RWPE2 (cell line): ENCODE measurements at regions not wholly inside any gene's neighbourhood (a gene's known extent, or its start where the extent isn't known, plus 50 kb on each side); places are given as distances from the start of the nearest gene placed in this dataset.

Experiments
- ATAC-seq: fragments of 200-7000 bp; cut with Tn5 transposase; 3 replicates; pipeline ENCODE4 v1.9.1; 2021; ENCODE audit warnings: low read depth
- DNase-seq: peaks from one replicate; pipeline ENCODE4 v3.0.0-alpha.2; 2020; ENCODE audit warnings: low spot score
- H3K27ac ChIP-seq: fragments of 450-650 bp; 2 replicates; pipeline ENCODE4 v1.5.1; 2017; ENCODE audit warnings: mild to moderate bottlenecking; ENCODE audit not compliant: poor library complexity, severe bottlenecking
- H3K27me3 ChIP-seq: fragments of 250-450 bp; sonication (Bioruptor Pico); 2 replicates; pipeline ENCODE4 v1.5.1; 2021; ENCODE audit warnings: mild to moderate bottlenecking, moderate library complexity; ENCODE audit not compliant: insufficient read depth, poor library complexity, severe bottlenecking
- H3K36me3 ChIP-seq: fragments of 250-450 bp; sonication (Bioruptor Pico); 2 replicates; pipeline ENCODE4 v1.5.1; 2020; ENCODE audit warnings: low read depth, mild to moderate bottlenecking, moderate library complexity
- H3K4me1 ChIP-seq: fragments of 250-450 bp; sonication (Bioruptor Pico); 2 replicates; pipeline ENCODE4 v1.5.1; 2021; ENCODE audit warnings: mild to moderate bottlenecking, moderate library complexity; ENCODE audit not compliant: insufficient read depth, poor library complexity, severe bottlenecking
- H3K4me3 ChIP-seq: fragments of 250-450 bp; sonication (Bioruptor Pico); 2 replicates; pipeline ENCODE4 v1.5.1; 2021; ENCODE audit warnings: mild to moderate bottlenecking, moderate library complexity; ENCODE audit not compliant: severe bottlenecking
- H3K9me3 ChIP-seq: fragments of 250-450 bp; sonication (Bioruptor Pico); 2 replicates; pipeline ENCODE4 v1.5.1; 2021; ENCODE audit warnings: mild to moderate bottlenecking, moderate library complexity; ENCODE audit not compliant: severe bottlenecking
- TF ChIP-seq, protein P1 (sequence below): fragments of 450-650 bp; IDR thresholded peaks from one replicate; pipeline ENCODE4 v1.5.1; 2017; ENCODE audit warnings: mild to moderate bottlenecking, moderate library complexity; ENCODE audit not compliant: poor library complexity, severe bottlenecking

DNA sequence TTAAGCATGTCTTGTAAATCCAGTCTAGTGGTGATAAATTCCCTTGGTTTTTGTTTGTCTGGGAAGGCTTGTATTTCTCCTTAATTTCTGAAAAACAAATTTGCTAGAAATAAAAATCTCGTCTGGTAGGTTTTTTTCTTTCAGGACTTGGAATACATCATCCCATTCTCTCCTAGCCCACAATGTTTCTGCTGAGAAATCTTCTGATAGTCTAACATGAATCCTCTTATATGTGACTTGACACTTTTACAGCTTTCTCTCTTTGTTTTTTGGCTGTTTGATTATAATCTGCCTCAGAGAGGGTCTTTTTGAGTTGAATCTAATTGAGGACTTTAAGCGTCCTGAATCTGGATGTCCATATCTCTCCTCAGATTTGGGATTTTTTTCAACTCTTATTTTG is 104.9 kb downstream of the FEM1C start:
- no peak overlapping the region for H3K4me3 ChIP-seq
- H3K36me3 ChIP-seq = no peaks in the 10 kb centered on the region
- no peak for DNase-seq
- TF ChIP-seq, protein P1, sequence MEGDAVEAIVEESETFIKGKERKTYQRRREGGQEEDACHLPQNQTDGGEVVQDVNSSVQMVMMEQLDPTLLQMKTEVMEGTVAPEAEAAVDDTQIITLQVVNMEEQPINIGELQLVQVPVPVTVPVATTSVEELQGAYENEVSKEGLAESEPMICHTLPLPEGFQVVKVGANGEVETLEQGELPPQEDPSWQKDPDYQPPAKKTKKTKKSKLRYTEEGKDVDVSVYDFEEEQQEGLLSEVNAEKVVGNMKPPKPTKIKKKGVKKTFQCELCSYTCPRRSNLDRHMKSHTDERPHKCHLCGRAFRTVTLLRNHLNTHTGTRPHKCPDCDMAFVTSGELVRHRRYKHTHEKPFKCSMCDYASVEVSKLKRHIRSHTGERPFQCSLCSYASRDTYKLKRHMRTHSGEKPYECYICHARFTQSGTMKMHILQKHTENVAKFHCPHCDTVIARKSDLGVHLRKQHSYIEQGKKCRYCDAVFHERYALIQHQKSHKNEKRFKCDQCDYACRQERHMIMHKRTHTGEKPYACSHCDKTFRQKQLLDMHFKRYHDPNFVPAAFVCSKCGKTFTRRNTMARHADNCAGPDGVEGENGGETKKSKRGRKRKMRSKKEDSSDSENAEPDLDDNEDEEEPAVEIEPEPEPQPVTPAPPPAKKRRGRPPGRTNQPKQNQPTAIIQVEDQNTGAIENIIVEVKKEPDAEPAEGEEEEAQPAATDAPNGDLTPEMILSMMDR = no peak
- H3K27me3 ChIP-seq = no peaks in the 10 kb centered on the region
- H3K4me1 ChIP-seq = peaks cover 14% of the 10 kb centered on the region
- no peak overlapping the region for H3K27ac ChIP-seq
- no peak for ATAC-seq
- H3K9me3 ChIP-seq = peaks cover 8% of the 10 kb centered on the region

GRCh38 chr5:115439042-115439441 is 105.5 kb downstream of the FEM1C start:
- Histone ChIP-seq H3K4me3 (no peak overlapping the region), H3K4me1 (peaks cover 14% of the 10 kb centered on the region), H3K9me3 (peaks cover 8% of the 10 kb centered on the region), H3K27ac (no peak overlapping the region), H3K36me3 (no peaks in the 10 kb centered on the region), H3K27me3 (no peaks in the 10 kb centered on the region)
- no peak for DNase-seq
- TF ChIP-seq, protein P1 = no peak
- no peak for ATAC-seq

GRCh38 chr5:115435778-115436712 is 108.5 kb downstream of the FEM1C start:
- ATAC-seq = peak; percentile 87
- Histone ChIP-seq H3K4me3 (no peak overlapping the region), H3K27me3 (no peaks in the 10 kb centered on the region), H3K4me1 (peaks cover 16% of the 10 kb centered on the region), H3K9me3 (peaks cover 8% of the 10 kb centered on the region), H3K27ac (peak overlapping the region; percentile 27), H3K36me3 (no peaks in the 10 kb centered on the region)
- DNase-seq = no peak
- TF ChIP-seq, protein P1 = no peak

- H3K36me3 ChIP-seq = no peaks in the 10 kb centered on the region
- peaks cover 25% of the 10 kb centered on the region for H3K4me1 ChIP-seq
- H3K27ac ChIP-seq = peak overlapping the region; percentile 27
- TF ChIP-seq, protein P1 = no peak
- DNase-seq = no peak
- peaks cover 8% of the 10 kb centered on the region for H3K9me3 ChIP-seq
- no peak for ATAC-seq
- H3K4me3 ChIP-seq = no peak overlapping the region
- H3K27me3 ChIP-seq = no peaks in the 10 kb centered on the region
Observed at GRCh38 chr5:115435065-115435777, 109.4 kb downstream of the FEM1C start.
